ENCODE measurements at regions not wholly inside any gene's neighbourhood (a gene's known extent, or its start where the extent isn't known, plus 50 kb on each side); places are given as distances from the start of the nearest gene placed in this dataset.

- no peak for TF ChIP-seq CTCF (conservative IDR thresholded peaks at IDR 0.05; ENCODE audit: low read length)
- TF ChIP-seq EZH2phosphoT487 (IDR thresholded peaks at IDR 0.05; ENCODE audit: borderline replicate concordance): no peak
Observed at GRCh38 chr15:25532269-25533140, 93.7 kb upstream of the UBE3A start.

Data from Loucy (cell line).